ENCODE measurements at regions not wholly inside any gene's neighbourhood (a gene's known extent, or its start where the extent isn't known, plus 50 kb on each side); places are given as distances from the start of the nearest gene placed in this dataset.

DNA sequence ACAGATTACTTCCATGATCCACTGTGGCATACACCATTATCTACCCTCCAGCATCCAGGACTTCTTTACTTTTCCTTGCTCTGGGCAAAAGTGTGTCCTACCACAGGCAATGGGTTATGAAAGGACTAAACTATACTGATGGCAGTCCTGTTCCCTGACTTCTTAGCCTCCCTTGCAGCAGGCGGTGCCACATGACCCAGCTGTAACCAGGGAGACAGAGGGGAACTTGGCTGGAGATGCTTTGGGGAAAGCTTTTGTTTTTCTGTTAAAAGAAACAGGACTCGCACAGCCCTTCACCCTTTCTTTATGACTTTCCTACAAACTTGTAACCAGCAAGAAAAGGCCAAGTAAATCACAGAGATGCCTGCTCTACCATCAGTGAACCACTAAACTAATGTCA lies 394.4 kb downstream of the PCNX1 start:
- Mint-ChIP-seq H3K9me3 (peaks cover 0 to 4% of the 10 kb centered on the region in 2 donors), H3K27ac (no peak overlapping the region), H3K4me3 (no peak overlapping the region), H3K4me1 (no peaks in the 10 kb centered on the region), H3K27me3 (ENCODE audit: low read depth in 2 of 2) (peaks cover 10 to 17% of the 10 kb centered on the region in 2 donors), H3K36me3 (no peaks in the 10 kb centered on the region)
- no peak overlapping the region for H3K4me3 ChIP-seq (ENCODE audit: low read length)
- no peak for ATAC-seq
- DNase-seq: no peak
- TF ChIP-seq, protein P1, sequence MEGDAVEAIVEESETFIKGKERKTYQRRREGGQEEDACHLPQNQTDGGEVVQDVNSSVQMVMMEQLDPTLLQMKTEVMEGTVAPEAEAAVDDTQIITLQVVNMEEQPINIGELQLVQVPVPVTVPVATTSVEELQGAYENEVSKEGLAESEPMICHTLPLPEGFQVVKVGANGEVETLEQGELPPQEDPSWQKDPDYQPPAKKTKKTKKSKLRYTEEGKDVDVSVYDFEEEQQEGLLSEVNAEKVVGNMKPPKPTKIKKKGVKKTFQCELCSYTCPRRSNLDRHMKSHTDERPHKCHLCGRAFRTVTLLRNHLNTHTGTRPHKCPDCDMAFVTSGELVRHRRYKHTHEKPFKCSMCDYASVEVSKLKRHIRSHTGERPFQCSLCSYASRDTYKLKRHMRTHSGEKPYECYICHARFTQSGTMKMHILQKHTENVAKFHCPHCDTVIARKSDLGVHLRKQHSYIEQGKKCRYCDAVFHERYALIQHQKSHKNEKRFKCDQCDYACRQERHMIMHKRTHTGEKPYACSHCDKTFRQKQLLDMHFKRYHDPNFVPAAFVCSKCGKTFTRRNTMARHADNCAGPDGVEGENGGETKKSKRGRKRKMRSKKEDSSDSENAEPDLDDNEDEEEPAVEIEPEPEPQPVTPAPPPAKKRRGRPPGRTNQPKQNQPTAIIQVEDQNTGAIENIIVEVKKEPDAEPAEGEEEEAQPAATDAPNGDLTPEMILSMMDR (IDR thresholded peaks at IDR 0.05): no peak
- no peak overlapping the region for H3K27ac ChIP-seq (ENCODE audit: low read length)
- no peaks in the 10 kb centered on the region for H3K9me3 ChIP-seq (ENCODE audit: control insufficient read depth, insufficient read depth, low read length)
- H3K4me1 ChIP-seq (ENCODE audit: control insufficient read depth, insufficient read depth, low read length): no peaks in the 10 kb centered on the region
- WGBS (ENCODE audit: insufficient coverage): 97% methylated on average over 2 of the region's 2 CpGs
- intact Hi-C loops (cut with micrococcal nuclease): no loop called here
- no peaks in the 10 kb centered on the region for H3K36me3 ChIP-seq (ENCODE audit: control insufficient read depth, insufficient read depth, low read length)
- H3K27me3 ChIP-seq (ENCODE audit: control insufficient read depth, insufficient read depth, low read length): no peaks in the 10 kb centered on the region

GRCh38 chr14:71304690-71305089 lies 397.4 kb downstream of the PCNX1 start:
- TF ChIP-seq, protein P1 (IDR thresholded peaks at IDR 0.05): no peak
- intact Hi-C loops (cut with micrococcal nuclease): no loop called here
- no peaks in the 10 kb centered on the region for H3K36me3 Mint-ChIP-seq
- H3K27ac ChIP-seq (ENCODE audit: low read length): no peak overlapping the region
- peaks cover 23 to 39% of the 10 kb centered on the region in 2 donors for H3K27me3 Mint-ChIP-seq (ENCODE audit: low read depth in 2 of 2)
- no peaks in the 10 kb centered on the region for H3K9me3 ChIP-seq (ENCODE audit: control insufficient read depth, insufficient read depth, low read length)
- no peak overlapping the region for H3K4me3 ChIP-seq (ENCODE audit: low read length)
- H3K4me3 Mint-ChIP-seq: no peak overlapping the region
- H3K4me1 Mint-ChIP-seq: no peaks in the 10 kb centered on the region
- peaks cover 0 to 4% of the 10 kb centered on the region in 2 donors for H3K9me3 Mint-ChIP-seq
- 95% methylated on average over 6 of the region's 6 CpGs for WGBS (ENCODE audit: insufficient coverage)
- no peaks in the 10 kb centered on the region for H3K36me3 ChIP-seq (ENCODE audit: control insufficient read depth, insufficient read depth, low read length)
- no peak overlapping the region for H3K27ac Mint-ChIP-seq
- no peaks in the 10 kb centered on the region for H3K27me3 ChIP-seq (ENCODE audit: control insufficient read depth, insufficient read depth, low read length)
- ATAC-seq: no peak
- H3K4me1 ChIP-seq (ENCODE audit: control insufficient read depth, insufficient read depth, low read length): no peaks in the 10 kb centered on the region
- DNase-seq: no peak

DNA sequence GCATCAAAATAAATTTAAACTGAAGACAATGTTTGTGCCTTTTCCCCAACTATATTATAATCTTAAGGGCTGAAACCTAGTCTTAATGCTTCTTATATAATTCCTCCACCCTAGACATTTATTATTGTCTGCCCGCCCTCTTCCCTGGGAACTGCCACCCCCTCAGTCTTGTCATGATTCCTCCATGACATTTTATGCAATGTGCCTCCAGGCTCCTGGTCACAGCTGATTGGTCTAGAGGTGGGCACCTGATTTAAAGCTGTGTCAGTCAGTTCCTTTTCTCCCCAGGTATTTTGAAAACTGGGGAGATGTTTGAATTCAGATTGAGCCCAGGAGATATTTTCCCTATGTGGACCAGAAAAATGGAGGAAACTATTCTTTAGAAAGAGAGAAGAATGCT lies 401.4 kb downstream of the PCNX1 start:
- H3K4me1 ChIP-seq (ENCODE audit: control insufficient read depth, insufficient read depth, low read length): no peaks in the 10 kb centered on the region
- no peaks in the 10 kb centered on the region for H3K36me3 ChIP-seq (ENCODE audit: control insufficient read depth, insufficient read depth, low read length)
- intact Hi-C loops (cut with micrococcal nuclease): no loop called here
- Mint-ChIP-seq H3K4me3 (no peak overlapping the region), H3K27ac (no peak overlapping the region), H3K4me1 (no peaks in the 10 kb centered on the region), H3K36me3 (peaks cover 8% of the 10 kb centered on the region), H3K9me3 (peaks cover 0 to 7% of the 10 kb centered on the region in 2 donors), H3K27me3 (ENCODE audit: low read depth in 2 of 2) (peaks cover 30 to 62% of the 10 kb centered on the region in 2 donors)
- 77% methylated on average over 1 of the region's 1 CpG for WGBS (ENCODE audit: insufficient coverage)
- DNase-seq (no peak), ATAC-seq (no peak)
- H3K27ac ChIP-seq (ENCODE audit: low read length): no peak overlapping the region
- H3K9me3 ChIP-seq (ENCODE audit: control insufficient read depth, insufficient read depth, low read length): no peaks in the 10 kb centered on the region
- TF ChIP-seq, protein P1 (IDR thresholded peaks at IDR 0.05): no peak
- H3K4me3 ChIP-seq (ENCODE audit: low read length): no peak overlapping the region
- no peaks in the 10 kb centered on the region for H3K27me3 ChIP-seq (ENCODE audit: control insufficient read depth, insufficient read depth, low read length)

- 92% methylated on average over 2 of the region's 2 CpGs for WGBS (ENCODE audit: insufficient coverage)
- H3K27ac Mint-ChIP-seq: no peak overlapping the region
- intact Hi-C loops (cut with micrococcal nuclease): no loop called here
- no peaks in the 10 kb centered on the region for H3K4me1 Mint-ChIP-seq
- H3K4me3 ChIP-seq (ENCODE audit: low read length): no peak overlapping the region
- H3K4me3 Mint-ChIP-seq: no peak overlapping the region
- peaks cover 0 to 5% of the 10 kb centered on the region in 2 donors for H3K9me3 Mint-ChIP-seq
- ATAC-seq: no peak
- DNase-seq: no peak
- no peaks in the 10 kb centered on the region for H3K27me3 ChIP-seq (ENCODE audit: control insufficient read depth, insufficient read depth, low read length)
- no peaks in the 10 kb centered on the region for H3K4me1 ChIP-seq (ENCODE audit: control insufficient read depth, insufficient read depth, low read length)
- TF ChIP-seq, protein P1 (IDR thresholded peaks at IDR 0.05): no peak
- H3K27me3 Mint-ChIP-seq (ENCODE audit: low read depth in 2 of 2): peaks cover 32 to 65% of the 10 kb centered on the region in 2 donors
- H3K9me3 ChIP-seq (ENCODE audit: control insufficient read depth, insufficient read depth, low read length): no peaks in the 10 kb centered on the region
- H3K36me3 Mint-ChIP-seq: peaks cover 8% of the 10 kb centered on the region
- H3K27ac ChIP-seq (ENCODE audit: low read length): no peak overlapping the region
- no peaks in the 10 kb centered on the region for H3K36me3 ChIP-seq (ENCODE audit: control insufficient read depth, insufficient read depth, low read length)
Observed at GRCh38 chr14:71309756-71310155, 402.5 kb downstream of the PCNX1 start.
